ENCODE measurements at regions not wholly inside any gene's neighbourhood (a gene's known extent, or its start where the extent isn't known, plus 50 kb on each side); places are given as distances from the start of the nearest gene placed in this dataset.
"Not testable (repeated sequence)": the region's sequence is repeated elsewhere in the genome, so short reads cannot be mapped to it uniquely, and the experiment has no call there.

DNA sequence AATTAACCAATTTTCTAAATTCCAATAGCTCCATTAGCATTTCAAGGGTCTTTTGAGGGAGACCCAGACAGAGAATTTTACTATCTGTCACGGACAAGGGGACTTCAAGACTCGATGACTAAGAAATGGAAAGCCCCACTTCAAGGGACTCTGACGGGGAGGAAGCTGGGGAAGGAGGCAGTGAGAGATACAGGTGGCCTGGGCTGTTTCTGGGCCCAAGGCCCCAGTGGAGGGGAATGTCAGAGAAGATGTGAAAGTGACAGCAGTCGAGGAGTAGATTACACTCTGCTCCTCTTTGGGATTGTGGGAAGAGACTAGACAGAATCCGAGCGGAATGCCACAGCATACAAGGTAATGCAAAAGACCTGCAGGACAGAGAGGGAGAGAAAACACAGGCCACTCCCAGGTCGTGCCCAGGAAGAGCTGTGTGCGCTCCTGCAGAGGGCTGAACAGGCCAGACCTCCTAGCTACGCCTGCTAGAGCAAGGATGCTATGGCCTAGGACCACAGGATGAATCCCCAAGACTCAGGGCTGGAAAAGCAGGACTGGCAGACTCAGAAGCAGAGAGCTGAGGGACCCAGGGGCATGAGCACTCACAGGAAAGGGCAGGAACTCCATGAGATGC is 321.5 kb upstream of the CHRNA7 start:
- H3K4me3 ChIP-seq (replicated peaks; ENCODE audit: low read depth, low read length); H3K27me3 ChIP-seq (replicated peaks; ENCODE audit: control insufficient read depth, insufficient read depth, low read length); H3K36me3 ChIP-seq (ENCODE audit: control insufficient read depth, insufficient read depth, low read length): not testable (repeated sequence)
- peak; percentile 13 for DNase-seq (ENCODE audit: extremely low read depth, insufficient read length)

DNA sequence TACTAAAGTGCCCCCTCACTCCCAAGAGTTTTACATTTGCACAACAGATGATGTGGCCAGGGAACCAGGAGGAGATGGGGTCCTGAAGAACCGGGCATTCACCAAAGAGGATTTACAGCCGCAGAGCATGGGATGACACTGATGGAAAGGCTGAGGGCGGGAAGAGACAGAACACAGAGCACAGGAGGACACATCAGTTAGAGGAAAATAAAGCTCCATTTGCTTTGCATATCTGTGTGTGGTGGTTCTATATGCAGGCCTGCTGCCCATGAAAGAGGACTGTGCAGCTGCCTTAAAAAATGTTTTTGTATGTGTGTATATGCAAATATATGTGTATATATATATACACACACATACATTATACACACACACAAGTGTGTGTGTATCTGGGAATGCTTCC is 320.8 kb upstream of the CHRNA7 start:
- not testable (repeated sequence) for DNase-seq (ENCODE audit: extremely low read depth, insufficient read length); H3K36me3 ChIP-seq (ENCODE audit: control insufficient read depth, insufficient read depth, low read length); H3K4me3 ChIP-seq (replicated peaks; ENCODE audit: low read depth, low read length); H3K27me3 ChIP-seq (replicated peaks; ENCODE audit: control insufficient read depth, insufficient read depth, low read length)

DNA sequence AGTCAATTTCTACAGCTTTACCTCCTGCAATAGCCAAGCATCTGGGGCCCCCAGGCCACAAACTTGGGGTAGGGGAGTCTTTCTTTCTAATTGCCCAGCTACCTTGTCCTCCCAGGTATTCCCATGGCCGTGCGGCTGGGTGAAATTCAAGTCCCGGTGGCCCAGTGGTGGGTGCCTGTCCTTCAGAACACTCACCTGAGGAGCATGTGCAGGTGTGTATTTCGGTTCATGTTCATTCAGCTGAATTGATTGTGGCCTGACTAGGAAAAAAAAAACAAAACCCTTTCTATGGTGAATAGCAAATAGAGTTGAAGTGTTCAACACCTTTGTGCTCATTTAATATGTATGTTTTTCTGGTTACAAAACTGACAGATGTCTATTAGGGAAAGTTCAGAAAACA is 319.5 kb upstream of the CHRNA7 start:
- H3K36me3 ChIP-seq (ENCODE audit: control insufficient read depth, insufficient read depth, low read length); DNase-seq (ENCODE audit: extremely low read depth, insufficient read length); H3K27me3 ChIP-seq (replicated peaks; ENCODE audit: control insufficient read depth, insufficient read depth, low read length); H3K4me3 ChIP-seq (replicated peaks; ENCODE audit: low read depth, low read length): not testable (repeated sequence)

DNA sequence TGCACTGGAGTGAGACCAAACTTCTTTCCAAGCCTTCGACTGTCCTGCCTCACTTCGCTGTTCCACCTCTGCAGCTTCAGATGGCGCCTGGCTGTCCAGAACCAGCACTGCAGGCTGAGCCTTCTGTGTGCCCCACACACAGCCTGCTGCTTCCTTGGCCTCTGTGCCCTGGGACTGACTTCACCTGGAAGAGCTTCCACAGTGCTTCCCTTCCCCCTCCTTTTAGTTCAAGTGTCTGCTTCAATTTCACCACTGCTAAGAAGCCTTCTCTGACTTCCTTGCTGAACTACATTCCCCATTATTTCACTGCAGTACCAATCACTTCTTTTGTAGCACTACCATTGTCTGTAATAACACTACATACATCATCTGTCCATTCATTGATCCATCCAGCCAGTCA is 315.1 kb upstream of the CHRNA7 start:
- DNase-seq (ENCODE audit: extremely low read depth, insufficient read length); H3K36me3 ChIP-seq (ENCODE audit: control insufficient read depth, insufficient read depth, low read length); H3K4me3 ChIP-seq (replicated peaks; ENCODE audit: low read depth, low read length); H3K27me3 ChIP-seq (replicated peaks; ENCODE audit: control insufficient read depth, insufficient read depth, low read length): not testable (repeated sequence)

DNA sequence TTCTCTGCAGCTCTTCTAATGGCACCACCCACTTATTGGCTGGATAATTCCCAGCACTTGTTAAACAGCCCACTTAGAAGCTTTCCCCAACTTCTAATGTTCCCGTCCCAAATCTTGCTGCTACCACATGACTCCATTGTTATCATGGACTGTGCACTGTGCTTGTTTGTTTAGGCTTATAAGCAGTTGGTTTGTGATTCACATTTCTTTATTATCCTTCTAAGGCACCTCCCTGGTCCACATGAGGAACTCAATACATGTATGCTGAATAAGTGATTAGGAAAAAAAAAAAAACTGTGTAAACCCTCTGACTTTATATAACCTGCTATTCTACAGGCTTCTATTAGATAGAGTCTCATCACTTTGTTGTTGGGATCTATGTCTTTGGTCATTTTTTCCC is 311.7 kb upstream of the CHRNA7 start:
- not testable (repeated sequence) for H3K27me3 ChIP-seq (replicated peaks; ENCODE audit: control insufficient read depth, insufficient read depth, low read length); H3K4me3 ChIP-seq (replicated peaks; ENCODE audit: low read depth, low read length); DNase-seq (ENCODE audit: extremely low read depth, insufficient read length); H3K36me3 ChIP-seq (ENCODE audit: control insufficient read depth, insufficient read depth, low read length)

DNA sequence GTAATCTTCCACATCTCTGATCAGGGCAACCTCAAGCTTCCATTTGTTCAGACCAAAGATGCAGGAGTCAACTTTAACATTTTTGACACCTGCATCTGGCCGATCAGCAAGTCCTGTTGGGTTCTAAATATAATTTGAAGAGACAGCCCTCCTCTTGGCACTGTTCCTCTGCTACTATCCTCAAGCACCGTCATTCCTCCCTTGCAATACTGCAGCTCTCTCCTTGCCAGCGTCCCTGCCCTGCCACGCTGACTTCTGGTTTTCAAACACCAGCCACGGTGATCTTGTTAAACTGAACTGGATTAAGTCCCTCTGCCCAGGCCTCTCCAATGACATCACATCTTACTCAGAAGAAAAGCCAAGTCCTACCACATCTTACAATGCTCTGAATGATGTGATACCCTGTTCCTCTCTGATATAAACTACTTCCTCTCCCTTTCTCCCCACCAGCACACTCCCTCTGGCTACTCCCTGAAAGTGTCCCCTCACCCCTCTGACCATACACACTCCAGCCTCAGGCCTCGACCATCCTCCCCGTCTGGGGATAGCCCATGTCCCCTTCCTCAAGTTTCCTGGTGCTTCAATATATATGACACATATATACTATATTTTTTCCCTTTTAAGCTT is 310.8 kb upstream of the CHRNA7 start:
- H3K36me3 ChIP-seq (ENCODE audit: control insufficient read depth, insufficient read depth, low read length); H3K27me3 ChIP-seq (replicated peaks; ENCODE audit: control insufficient read depth, insufficient read depth, low read length); H3K4me3 ChIP-seq (replicated peaks; ENCODE audit: low read depth, low read length); DNase-seq (ENCODE audit: extremely low read depth, insufficient read length): not testable (repeated sequence)

DNA sequence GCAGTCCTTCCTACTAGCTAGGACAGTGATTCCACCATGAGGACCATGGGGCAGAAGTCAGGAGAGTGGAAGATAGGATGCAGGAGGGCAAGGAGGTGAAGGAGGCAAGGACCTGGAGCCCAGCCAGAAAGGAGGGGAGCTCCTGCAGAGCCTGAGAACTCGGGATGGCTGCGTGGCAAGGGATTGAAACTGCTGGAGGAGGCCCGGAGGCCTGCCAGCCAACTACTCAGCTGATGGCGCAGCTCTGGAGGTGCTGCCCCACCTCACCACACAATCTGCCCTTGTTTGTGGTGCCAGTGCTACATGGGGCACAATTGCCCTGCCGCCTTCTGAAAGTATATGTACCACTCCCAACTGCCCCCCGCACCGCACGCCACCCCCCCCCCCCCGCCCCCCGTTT is 307.3 kb upstream of the CHRNA7 start:
- not testable (repeated sequence) for H3K27me3 ChIP-seq (replicated peaks; ENCODE audit: control insufficient read depth, insufficient read depth, low read length); H3K4me3 ChIP-seq (replicated peaks; ENCODE audit: low read depth, low read length); DNase-seq (ENCODE audit: extremely low read depth, insufficient read length); H3K36me3 ChIP-seq (ENCODE audit: control insufficient read depth, insufficient read depth, low read length)

DNA sequence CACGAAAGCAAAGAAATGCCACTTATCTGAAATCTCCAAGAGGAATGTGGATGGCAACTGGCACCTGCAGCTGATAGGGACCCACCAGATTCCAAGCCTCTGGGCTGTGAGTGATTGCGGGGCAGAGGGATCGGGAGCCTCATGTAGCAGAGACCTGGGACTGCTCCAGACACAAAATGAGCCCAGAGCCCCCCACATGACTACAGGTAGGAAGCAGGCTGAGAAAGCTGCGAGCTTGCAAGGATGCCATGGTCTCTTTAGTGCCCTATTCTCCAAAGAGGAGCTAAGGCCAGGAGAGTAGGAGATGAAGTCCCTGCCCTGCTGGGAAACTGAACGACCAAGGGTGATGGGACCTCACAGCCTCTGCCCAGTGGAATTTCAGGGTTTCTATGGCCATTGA is 305.4 kb upstream of the CHRNA7 start:
- not testable (repeated sequence) for DNase-seq (ENCODE audit: extremely low read depth, insufficient read length); H3K36me3 ChIP-seq (ENCODE audit: control insufficient read depth, insufficient read depth, low read length); H3K4me3 ChIP-seq (replicated peaks; ENCODE audit: low read depth, low read length); H3K27me3 ChIP-seq (replicated peaks; ENCODE audit: control insufficient read depth, insufficient read depth, low read length)

DNA sequence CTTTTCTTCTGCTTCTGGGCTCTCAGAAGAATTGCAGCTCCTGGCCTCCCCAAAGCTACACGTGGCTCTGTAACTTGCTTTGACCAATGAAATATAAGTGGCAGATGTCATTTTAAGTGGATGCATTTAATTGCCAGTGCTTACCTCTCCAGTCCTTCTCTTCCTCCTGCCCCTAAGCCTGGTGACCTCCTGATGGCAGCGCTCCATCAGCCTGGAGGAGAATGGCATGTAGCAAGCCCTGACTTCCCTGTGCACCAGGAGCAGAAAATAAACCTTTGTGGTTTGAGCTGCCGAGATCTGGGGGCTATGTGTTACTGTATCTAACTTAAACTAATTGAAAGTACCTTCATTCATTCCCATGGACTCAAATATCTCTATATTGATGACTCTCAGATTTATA is 304.7 kb upstream of the CHRNA7 start:
- not testable (repeated sequence) for H3K36me3 ChIP-seq (ENCODE audit: control insufficient read depth, insufficient read depth, low read length); H3K4me3 ChIP-seq (replicated peaks; ENCODE audit: low read depth, low read length); DNase-seq (ENCODE audit: extremely low read depth, insufficient read length); H3K27me3 ChIP-seq (replicated peaks; ENCODE audit: control insufficient read depth, insufficient read depth, low read length)

DNA sequence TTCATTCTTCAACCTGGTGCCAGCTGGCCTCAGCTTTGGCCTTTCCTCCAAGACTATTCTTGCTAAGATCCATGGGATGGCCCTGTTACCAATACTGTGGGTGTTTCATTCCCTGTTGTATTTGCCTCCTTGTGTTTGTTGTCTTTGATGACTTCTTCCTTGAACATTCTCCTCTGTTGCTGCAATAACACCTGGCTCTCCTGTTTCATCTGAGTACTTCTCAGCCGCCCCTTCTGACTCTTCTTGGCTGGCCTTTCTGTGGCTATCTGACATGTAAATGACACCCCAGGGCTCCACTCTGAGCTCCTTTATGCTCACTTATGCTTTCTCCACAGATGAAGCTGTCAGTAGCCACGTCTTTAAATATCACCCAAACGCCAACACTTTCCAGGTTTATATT is 302.7 kb upstream of the CHRNA7 start:
- no peak for DNase-seq (ENCODE audit: extremely low read depth, insufficient read length)
- TF ChIP-seq, protein P1, sequence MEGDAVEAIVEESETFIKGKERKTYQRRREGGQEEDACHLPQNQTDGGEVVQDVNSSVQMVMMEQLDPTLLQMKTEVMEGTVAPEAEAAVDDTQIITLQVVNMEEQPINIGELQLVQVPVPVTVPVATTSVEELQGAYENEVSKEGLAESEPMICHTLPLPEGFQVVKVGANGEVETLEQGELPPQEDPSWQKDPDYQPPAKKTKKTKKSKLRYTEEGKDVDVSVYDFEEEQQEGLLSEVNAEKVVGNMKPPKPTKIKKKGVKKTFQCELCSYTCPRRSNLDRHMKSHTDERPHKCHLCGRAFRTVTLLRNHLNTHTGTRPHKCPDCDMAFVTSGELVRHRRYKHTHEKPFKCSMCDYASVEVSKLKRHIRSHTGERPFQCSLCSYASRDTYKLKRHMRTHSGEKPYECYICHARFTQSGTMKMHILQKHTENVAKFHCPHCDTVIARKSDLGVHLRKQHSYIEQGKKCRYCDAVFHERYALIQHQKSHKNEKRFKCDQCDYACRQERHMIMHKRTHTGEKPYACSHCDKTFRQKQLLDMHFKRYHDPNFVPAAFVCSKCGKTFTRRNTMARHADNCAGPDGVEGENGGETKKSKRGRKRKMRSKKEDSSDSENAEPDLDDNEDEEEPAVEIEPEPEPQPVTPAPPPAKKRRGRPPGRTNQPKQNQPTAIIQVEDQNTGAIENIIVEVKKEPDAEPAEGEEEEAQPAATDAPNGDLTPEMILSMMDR (IDR thresholded peaks at IDR 0.05; ENCODE audit: insufficient read depth, low read length, poor library complexity, severe bottlenecking): no peak
- Histone ChIP-seq H3K27me3 (replicated peaks; ENCODE audit: control insufficient read depth, insufficient read depth, low read length) (no peaks in the 10 kb centered on the region), H3K36me3 (ENCODE audit: control insufficient read depth, insufficient read depth, low read length) (no peaks in the 10 kb centered on the region), H3K4me3 (replicated peaks; ENCODE audit: low read depth, low read length) (no peak overlapping the region)
